ENCODE measurements at regions not wholly inside any gene's neighbourhood (a gene's known extent, or its start where the extent isn't known, plus 50 kb on each side); places are given as distances from the start of the nearest gene placed in this dataset.

DNA sequence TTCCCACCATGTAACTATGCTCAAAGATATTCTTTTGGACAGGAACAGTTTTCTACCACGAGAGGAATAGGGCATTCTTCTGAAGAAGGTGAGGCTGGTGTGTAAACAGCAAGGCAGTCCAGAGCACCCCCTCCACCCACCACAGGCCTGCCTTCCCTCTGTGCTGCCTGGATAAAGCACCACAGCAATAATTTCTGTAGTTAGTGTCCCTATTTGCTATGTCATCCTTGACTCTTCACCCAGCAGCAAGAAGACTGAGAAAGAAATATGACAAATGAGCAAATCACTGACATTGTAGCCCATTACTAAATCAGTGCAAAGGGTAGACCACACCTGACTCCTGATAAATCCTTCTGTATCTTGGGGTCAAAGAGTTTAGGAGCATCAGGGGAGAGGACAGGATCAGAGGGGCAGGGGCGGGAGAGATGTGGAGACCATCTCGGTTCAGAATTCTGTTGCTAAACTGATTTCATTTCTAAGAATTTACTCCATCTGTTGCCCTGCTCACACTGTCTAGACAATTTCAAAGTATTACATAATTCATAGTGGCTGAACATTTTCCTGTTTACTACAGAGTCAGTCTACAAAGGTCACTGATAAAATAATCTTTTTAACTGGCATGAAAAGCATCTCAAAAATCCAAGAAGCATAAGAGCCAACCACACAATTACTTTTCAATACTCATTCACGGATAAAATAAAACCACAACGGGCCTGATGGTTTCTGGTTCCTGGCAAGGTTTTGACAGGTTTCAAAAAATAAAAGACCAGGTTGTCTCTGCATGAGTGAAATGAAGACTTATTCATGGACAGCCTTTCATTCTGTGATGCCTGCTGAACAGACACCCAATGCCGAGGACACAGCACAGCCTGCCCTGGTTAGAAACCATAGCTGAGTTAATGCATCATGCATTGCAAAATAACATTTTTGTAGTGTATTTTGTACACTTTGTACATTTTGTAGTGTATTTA is 88.4 kb upstream of the IRS2 start:
- TF ChIP-seq, protein P1, sequence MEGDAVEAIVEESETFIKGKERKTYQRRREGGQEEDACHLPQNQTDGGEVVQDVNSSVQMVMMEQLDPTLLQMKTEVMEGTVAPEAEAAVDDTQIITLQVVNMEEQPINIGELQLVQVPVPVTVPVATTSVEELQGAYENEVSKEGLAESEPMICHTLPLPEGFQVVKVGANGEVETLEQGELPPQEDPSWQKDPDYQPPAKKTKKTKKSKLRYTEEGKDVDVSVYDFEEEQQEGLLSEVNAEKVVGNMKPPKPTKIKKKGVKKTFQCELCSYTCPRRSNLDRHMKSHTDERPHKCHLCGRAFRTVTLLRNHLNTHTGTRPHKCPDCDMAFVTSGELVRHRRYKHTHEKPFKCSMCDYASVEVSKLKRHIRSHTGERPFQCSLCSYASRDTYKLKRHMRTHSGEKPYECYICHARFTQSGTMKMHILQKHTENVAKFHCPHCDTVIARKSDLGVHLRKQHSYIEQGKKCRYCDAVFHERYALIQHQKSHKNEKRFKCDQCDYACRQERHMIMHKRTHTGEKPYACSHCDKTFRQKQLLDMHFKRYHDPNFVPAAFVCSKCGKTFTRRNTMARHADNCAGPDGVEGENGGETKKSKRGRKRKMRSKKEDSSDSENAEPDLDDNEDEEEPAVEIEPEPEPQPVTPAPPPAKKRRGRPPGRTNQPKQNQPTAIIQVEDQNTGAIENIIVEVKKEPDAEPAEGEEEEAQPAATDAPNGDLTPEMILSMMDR (IDR thresholded peaks at IDR 0.05; ENCODE audit: low read depth, low read length, missing control alignments), result no peak
- no peak overlapping the region for H3K4me3 ChIP-seq (ENCODE audit: low read depth, low read length)
- in situ Hi-C loops (cut with HindIII; ENCODE audit: low sequenced_read_pairs), result no loop called here
- DNase-seq (ENCODE audit: low read depth), result peak; percentile 24

DNA sequence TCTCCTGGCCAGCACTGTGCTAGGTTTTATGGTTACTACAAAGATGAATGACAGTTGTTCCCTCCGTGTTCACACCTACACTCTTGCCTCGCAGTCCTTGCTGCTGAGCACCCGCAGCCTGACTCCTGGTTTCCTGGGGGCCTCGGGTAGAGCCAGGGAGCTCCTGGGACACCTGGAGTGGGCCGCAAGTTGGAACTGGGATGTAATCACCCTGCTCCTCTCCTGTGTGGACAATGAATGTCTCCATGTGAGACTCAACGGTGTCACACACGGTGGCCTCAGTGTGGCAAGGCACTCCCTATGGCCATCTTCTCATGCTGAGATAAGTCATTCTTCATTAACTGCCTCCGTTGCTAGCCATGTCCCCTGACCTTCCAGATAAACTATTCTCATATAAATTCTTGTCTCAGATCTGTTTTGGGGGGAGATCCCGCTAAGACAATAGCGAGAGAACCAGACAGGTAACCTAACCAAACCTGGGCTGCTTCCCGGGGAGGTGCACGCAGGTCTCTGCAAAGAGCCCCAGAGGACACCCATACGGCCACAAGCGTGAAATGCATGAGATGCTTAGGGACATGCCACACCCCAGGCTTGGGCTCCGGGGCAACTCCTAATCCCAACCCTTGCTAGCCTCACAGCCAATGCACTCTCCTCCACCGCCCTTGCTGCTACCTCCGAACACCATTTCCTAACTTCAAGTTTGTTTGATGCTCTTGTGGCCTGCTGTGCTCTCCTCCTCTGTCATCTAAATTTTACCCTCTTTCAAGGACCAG is 87.2 kb upstream of the IRS2 start:
- no peak for DNase-seq (ENCODE audit: low read depth)
- TF ChIP-seq, protein P1 (IDR thresholded peaks at IDR 0.05; ENCODE audit: low read depth, low read length, missing control alignments), result no peak
- in situ Hi-C loops (cut with HindIII; ENCODE audit: low sequenced_read_pairs), result no loop called here
- H3K4me3 ChIP-seq (ENCODE audit: low read depth, low read length), result no peak overlapping the region

- in situ Hi-C loops (cut with HindIII; ENCODE audit: low sequenced_read_pairs), result no loop called here
- TF ChIP-seq, protein P1 (IDR thresholded peaks at IDR 0.05; ENCODE audit: low read depth, low read length, missing control alignments), result no peak
- no peak for DNase-seq (ENCODE audit: low read depth)
- no peak overlapping the region for H3K4me3 ChIP-seq (ENCODE audit: low read depth, low read length)
Measured at GRCh38 chr13:109872864-109873263, 86.5 kb upstream of the IRS2 start.

- H3K4me3 ChIP-seq (ENCODE audit: low read depth, low read length), result no peak overlapping the region
- DNase-seq (ENCODE audit: low read depth), result no peak
- in situ Hi-C loops (cut with HindIII; ENCODE audit: low sequenced_read_pairs), result no loop called here
- TF ChIP-seq, protein P1 (IDR thresholded peaks at IDR 0.05; ENCODE audit: low read depth, low read length, missing control alignments), result no peak
Measured at GRCh38 chr13:109870696-109871370, 84.5 kb upstream of the IRS2 start.

GRCh38 chr13:109870274-109870673 is 83.9 kb upstream of the IRS2 start:
- in situ Hi-C loops (cut with HindIII; ENCODE audit: low sequenced_read_pairs), result no loop called here
- DNase-seq (ENCODE audit: low read depth), result no peak
- no peak overlapping the region for H3K4me3 ChIP-seq (ENCODE audit: low read depth, low read length)
- TF ChIP-seq, protein P1 (IDR thresholded peaks at IDR 0.05; ENCODE audit: low read depth, low read length, missing control alignments), result no peak
